CD8-positive, alpha-beta memory T cell (primary cell): ENCODE measurements at regions not wholly inside any gene's neighbourhood (a gene's known extent, or its start where the extent isn't known, plus 50 kb on each side); places are given as distances from the start of the nearest gene placed in this dataset.

Source experiments
- CTCF ChIA-PET: fragments of 350-600 bp; sonication (Branson Sonifier 250); formaldehyde crosslinking; loops from one replicate; lab custom pipeline; 2021; ENCODE audit warnings: antibody characterized with exemption; lab: Charles Lee
- POLR2A ChIA-PET: fragments of 350-600 bp; sonication (Branson Sonifier 250); formaldehyde crosslinking; loops from one replicate; lab custom pipeline; 2021; ENCODE audit warnings: antibody characterized with exemption; lab: Charles Lee
- DNase-seq, 5 donors: peaks; one replicate each; pipeline versions ENCODE4 v3.0.0 to v3.0.0-alpha.2; 2020 to 2022; ENCODE audit warnings: mixed read lengths in 1 of 5
- H3K27ac ChIP-seq: one replicate; pipeline ENCODE4 v1.7.0; 2013; ENCODE audit warnings: low read depth, mild to moderate bottlenecking, low read length, moderate library complexity
- H3K27me3 ChIP-seq: 2 replicates; pipeline ENCODE4 v1.7.0; 2013; ENCODE audit warnings: low read length, mild to moderate bottlenecking; ENCODE audit not compliant: insufficient read depth, poor library complexity, severe bottlenecking
- H3K36me3 ChIP-seq: 2 replicates; pipeline ENCODE4 v1.7.0; 2013; ENCODE audit warnings: mild to moderate bottlenecking, low read length, moderate library complexity; ENCODE audit not compliant: insufficient read depth
- H3K4me1 ChIP-seq: 2 replicates; pipeline ENCODE4 v1.7.0; 2013; ENCODE audit warnings: mild to moderate bottlenecking, low read length, moderate library complexity; ENCODE audit not compliant: insufficient read depth
- H3K4me3 ChIP-seq: 2 replicates; pipeline ENCODE4 v1.7.0; 2013; ENCODE audit warnings: mild to moderate bottlenecking, low read length
- H3K9me3 ChIP-seq: 2 replicates; pipeline ENCODE4 v1.7.0; 2013; ENCODE audit warnings: mild to moderate bottlenecking, low read length
- H3K27ac Mint-ChIP-seq, 8 donors: one replicate each; pipeline ENCODE4 v1.8.0; 2020 to 2021; ENCODE audit warnings: mixed read lengths in 8 of 8, mild to moderate bottlenecking in 6 of 8, inconsistent platforms in 3 of 8, moderate library complexity in 3 of 8
- H3K27me3 Mint-ChIP-seq, 2 donors: one replicate each; pipeline ENCODE4 v1.8.0; 2020 to 2021; ENCODE audit warnings: mixed read lengths in 2 of 2, mild to moderate bottlenecking in 1 of 2, moderate library complexity in 1 of 2
- H3K36me3 Mint-ChIP-seq, 3 donors: one replicate each; pipeline ENCODE4 v1.8.0; 2020 to 2021; ENCODE audit warnings: mixed read lengths in 3 of 3, inconsistent platforms in 1 of 3, mild to moderate bottlenecking in 1 of 3
- H3K4me1 Mint-ChIP-seq, 3 donors: one replicate each; pipeline ENCODE4 v1.8.0; 2020 to 2021; ENCODE audit warnings: mixed read lengths in 3 of 3, inconsistent platforms in 1 of 3, mild to moderate bottlenecking in 1 of 3
- H3K4me3 Mint-ChIP-seq, 7 donors: one replicate each; pipeline ENCODE4 v1.8.0; 2020 to 2021; ENCODE audit warnings: mixed read lengths in 7 of 7, mild to moderate bottlenecking in 6 of 7, moderate library complexity in 4 of 7, inconsistent platforms in 2 of 7
- H3K9me3 Mint-ChIP-seq, 5 donors: one replicate each; pipeline ENCODE4 v1.8.0; 2020 to 2022; ENCODE audit warnings: mixed read lengths in 5 of 5, mild to moderate bottlenecking in 3 of 5, moderate library complexity in 2 of 5, inconsistent platforms in 1 of 5

GRCh38 chr2:163011000-163011399 is 172.4 kb upstream of the KCNH7 start:
- Histone ChIP-seq H3K36me3 (no peaks in the 10 kb centered on the region), H3K4me3 (no peak overlapping the region), H3K9me3 (no peaks in the 10 kb centered on the region), H3K27ac (no peak overlapping the region), H3K27me3 (no peaks in the 10 kb centered on the region), H3K4me1 (no peaks in the 10 kb centered on the region)
- Mint-ChIP-seq H3K27ac (no peak overlapping the region), H3K4me3 (no peak overlapping the region), H3K4me1 (no peaks in the 10 kb centered on the region), H3K9me3 (peaks cover 1 to 20% (median 10%) of the 10 kb centered on the region in 5 donors), H3K36me3 (no peaks in the 10 kb centered on the region), H3K27me3 (peaks cover 0 to 1% of the 10 kb centered on the region in 2 donors)
- ChIA-PET POLR2A (no interaction called here), CTCF (no interaction called here)
- DNase-seq, result no peak

GRCh38 chr2:163008642-163009041 is 170.1 kb upstream of the KCNH7 start:
- Mint-ChIP-seq H3K36me3 (no peaks in the 10 kb centered on the region), H3K4me1 (no peaks in the 10 kb centered on the region), H3K27ac (no peak overlapping the region), H3K27me3 (no peaks in the 10 kb centered on the region), H3K9me3 (peaks cover 0 to 13% (median 8%) of the 10 kb centered on the region in 5 donors), H3K4me3 (no peak overlapping the region)
- Histone ChIP-seq H3K36me3 (no peaks in the 10 kb centered on the region), H3K4me1 (no peaks in the 10 kb centered on the region), H3K27ac (no peak overlapping the region), H3K27me3 (no peaks in the 10 kb centered on the region), H3K9me3 (no peaks in the 10 kb centered on the region), H3K4me3 (no peak overlapping the region)
- ChIA-PET CTCF (no interaction called here), POLR2A (no interaction called here)
- DNase-seq, result no peak

- ChIA-PET POLR2A (no interaction called here), CTCF (no interaction called here)
- Histone ChIP-seq H3K27me3 (no peaks in the 10 kb centered on the region), H3K4me3 (no peak overlapping the region), H3K9me3 (no peaks in the 10 kb centered on the region), H3K27ac (no peak overlapping the region), H3K36me3 (no peaks in the 10 kb centered on the region), H3K4me1 (no peaks in the 10 kb centered on the region)
- no peak overlapping the region for H3K27ac Mint-ChIP-seq
- H3K4me3 Mint-ChIP-seq, result no peak overlapping the region
- DNase-seq, result no peak
- H3K36me3 Mint-ChIP-seq, result no peaks in the 10 kb centered on the region
- no peaks in the 10 kb centered on the region for H3K27me3 Mint-ChIP-seq
- H3K9me3 Mint-ChIP-seq, result peaks cover 0 to 16% (median 2%) of the 10 kb centered on the region in 5 donors
- H3K4me1 Mint-ChIP-seq, result no peaks in the 10 kb centered on the region
Measured at GRCh38 chr2:162994718-162995117, 156.2 kb upstream of the KCNH7 start.

GRCh38 chr2:162992828-162993227 is 154.3 kb upstream of the KCNH7 start:
- Mint-ChIP-seq H3K27ac (no peak overlapping the region), H3K4me3 (no peak overlapping the region), H3K36me3 (no peaks in the 10 kb centered on the region), H3K9me3 (peaks cover 0 to 26% (median 2%) of the 10 kb centered on the region in 5 donors), H3K4me1 (no peaks in the 10 kb centered on the region), H3K27me3 (no peaks in the 10 kb centered on the region)
- no peak overlapping the region for H3K27ac ChIP-seq
- CTCF ChIA-PET, result no interaction called here
- H3K27me3 ChIP-seq, result no peaks in the 10 kb centered on the region
- H3K4me1 ChIP-seq, result no peaks in the 10 kb centered on the region
- DNase-seq, result no peak
- H3K9me3 ChIP-seq, result no peaks in the 10 kb centered on the region
- no peak overlapping the region for H3K4me3 ChIP-seq
- POLR2A ChIA-PET, result no interaction called here
- no peaks in the 10 kb centered on the region for H3K36me3 ChIP-seq

- no peaks in the 10 kb centered on the region for H3K36me3 Mint-ChIP-seq
- Histone ChIP-seq H3K9me3 (no peaks in the 10 kb centered on the region), H3K4me1 (no peaks in the 10 kb centered on the region), H3K4me3 (no peak overlapping the region), H3K36me3 (no peaks in the 10 kb centered on the region), H3K27me3 (no peaks in the 10 kb centered on the region), H3K27ac (no peak overlapping the region)
- H3K27ac Mint-ChIP-seq, result no peak overlapping the region
- CTCF ChIA-PET, result no interaction called here
- H3K9me3 Mint-ChIP-seq, result peaks cover 2 to 21% (median 5%) of the 10 kb centered on the region in 5 donors
- DNase-seq, result no peak
- H3K4me3 Mint-ChIP-seq, result no peak overlapping the region
- POLR2A ChIA-PET, result no interaction called here
- no peaks in the 10 kb centered on the region for H3K4me1 Mint-ChIP-seq
- no peaks in the 10 kb centered on the region for H3K27me3 Mint-ChIP-seq
Measured at GRCh38 chr2:162989507-162989906, 150.9 kb upstream of the KCNH7 start.

- no peak overlapping the region for H3K27ac Mint-ChIP-seq
- no peak overlapping the region for H3K4me3 Mint-ChIP-seq
- H3K4me1 Mint-ChIP-seq, result no peaks in the 10 kb centered on the region
- Histone ChIP-seq H3K36me3 (no peaks in the 10 kb centered on the region), H3K27ac (no peak overlapping the region), H3K4me3 (no peak overlapping the region), H3K4me1 (no peaks in the 10 kb centered on the region), H3K27me3 (no peaks in the 10 kb centered on the region), H3K9me3 (no peaks in the 10 kb centered on the region)
- no peaks in the 10 kb centered on the region for H3K27me3 Mint-ChIP-seq
- DNase-seq, result no peak
- ChIA-PET CTCF (no interaction called here), POLR2A (no interaction called here)
- no peaks in the 10 kb centered on the region for H3K36me3 Mint-ChIP-seq
- peaks cover 0 to 1% (median 0%) of the 10 kb centered on the region in 5 donors for H3K9me3 Mint-ChIP-seq
Measured at GRCh38 chr2:162974771-162975170, 136.2 kb upstream of the KCNH7 start.

- Histone ChIP-seq H3K4me1 (no peaks in the 10 kb centered on the region), H3K27me3 (no peaks in the 10 kb centered on the region), H3K4me3 (no peak overlapping the region), H3K36me3 (no peaks in the 10 kb centered on the region), H3K9me3 (no peaks in the 10 kb centered on the region), H3K27ac (no peak overlapping the region)
- Mint-ChIP-seq H3K4me1 (no peaks in the 10 kb centered on the region), H3K27ac (no peak overlapping the region), H3K4me3 (no peak overlapping the region), H3K9me3 (no peaks in the 10 kb centered on the region), H3K36me3 (no peaks in the 10 kb centered on the region), H3K27me3 (no peaks in the 10 kb centered on the region)
- no peak for DNase-seq
- POLR2A ChIA-PET, result no interaction called here
- CTCF ChIA-PET, result no interaction called here
Measured at GRCh38 chr2:162972383-162972782, 133.8 kb upstream of the KCNH7 start.

GRCh38 chr2:162968306-162968705 is 129.7 kb upstream of the KCNH7 start:
- Mint-ChIP-seq H3K36me3 (no peaks in the 10 kb centered on the region), H3K4me3 (no peak overlapping the region), H3K9me3 (peaks cover 0 to 11% (median 0%) of the 10 kb centered on the region in 5 donors), H3K27ac (no peak overlapping the region), H3K4me1 (no peaks in the 10 kb centered on the region), H3K27me3 (no peaks in the 10 kb centered on the region)
- H3K36me3 ChIP-seq, result no peaks in the 10 kb centered on the region
- no peaks in the 10 kb centered on the region for H3K9me3 ChIP-seq
- ChIA-PET CTCF (no interaction called here), POLR2A (no interaction called here)
- H3K27ac ChIP-seq, result no peak overlapping the region
- no peak overlapping the region for H3K4me3 ChIP-seq
- no peak for DNase-seq
- no peaks in the 10 kb centered on the region for H3K27me3 ChIP-seq
- H3K4me1 ChIP-seq, result no peaks in the 10 kb centered on the region

GRCh38 chr2:162967811-162968210 is 129.2 kb upstream of the KCNH7 start:
- Histone ChIP-seq H3K4me3 (no peak overlapping the region), H3K36me3 (no peaks in the 10 kb centered on the region), H3K9me3 (no peaks in the 10 kb centered on the region), H3K27me3 (no peaks in the 10 kb centered on the region), H3K27ac (no peak overlapping the region), H3K4me1 (no peaks in the 10 kb centered on the region)
- DNase-seq, result no peak
- no peak overlapping the region for H3K4me3 Mint-ChIP-seq
- CTCF ChIA-PET, result no interaction called here
- H3K9me3 Mint-ChIP-seq, result peaks cover 0 to 11% (median 0%) of the 10 kb centered on the region in 5 donors
- no peak overlapping the region for H3K27ac Mint-ChIP-seq
- no peaks in the 10 kb centered on the region for H3K4me1 Mint-ChIP-seq
- POLR2A ChIA-PET, result no interaction called here
- H3K36me3 Mint-ChIP-seq, result no peaks in the 10 kb centered on the region
- H3K27me3 Mint-ChIP-seq, result no peaks in the 10 kb centered on the region
